Activated T-cell treated with anti-CD3 and anti-CD28 coated beads, Interleukin-2, amount 50 U/mL, for 24 hours (primary cell): ENCODE measurements at regions not wholly inside any gene's neighbourhood (a gene's known extent, or its start where the extent isn't known, plus 50 kb on each side); places are given as distances from the start of the nearest gene placed in this dataset.
A peak's percentile ranks its signal among the peaks of the same experiment; 100 is the strongest.

Source experiments
- DNase-seq: peaks from one replicate; pipeline ENCODE4 v3.0.0-alpha.2; 2020
- H3K27ac Mint-ChIP-seq: 2 replicates; pipeline ENCODE4 v1.8.0; 2020; ENCODE audit warnings: mild to moderate bottlenecking, mixed read lengths
- H3K27me3 Mint-ChIP-seq: 2 replicates; pipeline ENCODE4 v1.8.0; 2020; ENCODE audit warnings: mixed read lengths
- H3K36me3 Mint-ChIP-seq: 2 replicates; pipeline ENCODE4 v1.8.0; 2020; ENCODE audit warnings: low read depth, mixed read lengths
- H3K4me1 Mint-ChIP-seq: 2 replicates; pipeline ENCODE4 v1.8.0; 2020; ENCODE audit warnings: low read depth, mixed read lengths
- H3K4me3 Mint-ChIP-seq: 2 replicates; pipeline ENCODE4 v1.8.0; 2020; ENCODE audit warnings: mild to moderate bottlenecking, moderate library complexity, mixed read lengths
- H3K9me3 Mint-ChIP-seq: 2 replicates; pipeline ENCODE4 v1.8.0; 2020; ENCODE audit warnings: mixed read lengths

DNA sequence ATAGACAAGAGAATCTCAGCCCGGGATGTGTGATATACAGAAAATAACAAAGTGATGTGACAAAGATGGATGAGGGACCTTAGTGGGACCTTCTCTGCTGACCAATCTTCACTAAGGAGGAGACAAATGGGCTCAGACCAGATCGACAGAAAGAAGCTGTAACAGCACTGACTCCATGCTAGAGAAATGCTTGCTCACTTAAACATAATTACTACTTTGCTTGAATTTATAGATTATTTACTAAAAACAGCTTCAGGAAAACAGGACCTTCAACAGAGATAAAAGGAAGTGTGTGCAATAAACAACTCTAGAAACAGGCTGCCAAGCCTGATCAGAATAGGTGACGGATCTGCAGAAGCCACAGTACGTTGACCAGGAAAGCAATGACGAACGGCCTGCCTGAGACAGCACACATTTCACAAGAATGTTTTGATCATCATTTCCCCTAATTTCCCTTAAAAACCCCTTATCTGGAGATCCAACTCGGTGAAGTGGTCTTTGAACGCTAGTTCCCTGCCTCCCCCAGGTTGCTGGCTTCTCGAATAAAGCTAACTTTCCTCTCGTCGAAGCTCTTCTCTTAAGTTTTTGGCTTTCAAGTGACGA, 98.4 kb upstream of the STEAP1B start:
- Mint-ChIP-seq H3K9me3 (no peaks in the 10 kb centered on the region), H3K27me3 (peaks cover 47% of the 10 kb centered on the region), H3K4me1 (no peaks in the 10 kb centered on the region), H3K4me3 (no peak overlapping the region), H3K27ac (no peak overlapping the region), H3K36me3 (no peaks in the 10 kb centered on the region)
- DNase-seq, result no peak

DNA sequence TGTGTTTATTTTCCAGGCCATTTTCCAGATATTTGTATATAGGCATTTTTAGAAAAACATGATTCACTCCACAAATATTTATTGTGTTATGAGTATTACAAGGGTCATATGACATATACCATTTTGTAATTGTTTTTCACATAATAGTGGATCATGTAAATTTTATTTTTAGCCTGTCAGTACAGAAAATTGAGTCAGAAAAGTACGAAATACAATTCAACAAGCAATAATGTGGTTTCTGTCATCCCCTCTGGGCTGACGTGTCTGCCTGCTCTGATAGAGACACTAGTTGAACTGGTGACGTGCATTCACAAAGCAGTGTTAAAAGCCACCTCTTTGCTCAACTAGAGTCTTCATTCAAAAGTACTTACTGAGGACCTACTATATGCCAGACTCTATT, 97.9 kb upstream of the STEAP1B start:
- no peak for DNase-seq
- no peak overlapping the region for H3K4me3 Mint-ChIP-seq
- H3K9me3 Mint-ChIP-seq, result no peaks in the 10 kb centered on the region
- no peak overlapping the region for H3K27ac Mint-ChIP-seq
- no peaks in the 10 kb centered on the region for H3K4me1 Mint-ChIP-seq
- H3K36me3 Mint-ChIP-seq, result no peaks in the 10 kb centered on the region
- H3K27me3 Mint-ChIP-seq, result peaks cover 45% of the 10 kb centered on the region

GRCh38 chr7:22596763-22597400, 96.9 kb upstream of the STEAP1B start:
- Mint-ChIP-seq H3K9me3 (no peaks in the 10 kb centered on the region), H3K4me1 (no peaks in the 10 kb centered on the region), H3K4me3 (no peak overlapping the region), H3K36me3 (no peaks in the 10 kb centered on the region), H3K27ac (no peak overlapping the region), H3K27me3 (peaks cover 47% of the 10 kb centered on the region)
- DNase-seq, result no peak

- H3K27me3 Mint-ChIP-seq, result peaks cover 58% of the 10 kb centered on the region
Observed at GRCh38 chr7:22594020-22594419, 94.0 kb upstream of the STEAP1B start.

DNA sequence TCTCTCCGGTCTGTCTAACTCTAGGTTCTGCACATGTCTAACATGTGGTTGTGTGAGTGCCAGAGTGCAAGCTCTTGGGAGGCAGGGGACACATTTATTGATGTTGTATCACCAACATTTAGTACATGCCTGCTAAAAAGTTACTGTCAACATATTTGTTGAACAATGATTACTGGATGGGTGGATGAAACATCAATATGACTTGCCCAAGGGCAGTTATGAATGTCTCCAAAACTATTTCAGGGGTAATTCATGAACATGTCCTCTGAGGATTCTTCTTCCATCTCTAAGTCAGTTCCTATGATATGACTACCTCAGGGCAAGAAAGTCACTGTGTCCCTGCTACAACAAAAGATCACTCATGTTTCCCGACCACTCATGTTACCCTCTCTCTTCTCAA, 91.3 kb upstream of the STEAP1B start:
- Mint-ChIP-seq H3K9me3 (no peaks in the 10 kb centered on the region), H3K4me1 (peaks cover 18% of the 10 kb centered on the region), H3K36me3 (no peaks in the 10 kb centered on the region), H3K27ac (no peak overlapping the region), H3K4me3 (no peak overlapping the region), H3K27me3 (peaks cover 53% of the 10 kb centered on the region)
- no peak for DNase-seq

More at GRCh38 chr7:22594020-22594419, 94.0 kb upstream of the STEAP1B start:
- no peak overlapping the region for H3K4me3 Mint-ChIP-seq
- H3K9me3 Mint-ChIP-seq, result no peaks in the 10 kb centered on the region
- no peaks in the 10 kb centered on the region for H3K36me3 Mint-ChIP-seq
- DNase-seq, result no peak
- no peaks in the 10 kb centered on the region for H3K4me1 Mint-ChIP-seq
- H3K27ac Mint-ChIP-seq, result no peak overlapping the region

GRCh38 chr7:22589641-22590201, 89.7 kb upstream of the STEAP1B start:
- Mint-ChIP-seq H3K9me3 (no peaks in the 10 kb centered on the region), H3K27ac (no peak overlapping the region), H3K36me3 (no peaks in the 10 kb centered on the region), H3K4me1 (peaks cover 20% of the 10 kb centered on the region), H3K4me3 (no peak overlapping the region), H3K27me3 (peaks cover 48% of the 10 kb centered on the region)
- DNase-seq, result no peak

DNA sequence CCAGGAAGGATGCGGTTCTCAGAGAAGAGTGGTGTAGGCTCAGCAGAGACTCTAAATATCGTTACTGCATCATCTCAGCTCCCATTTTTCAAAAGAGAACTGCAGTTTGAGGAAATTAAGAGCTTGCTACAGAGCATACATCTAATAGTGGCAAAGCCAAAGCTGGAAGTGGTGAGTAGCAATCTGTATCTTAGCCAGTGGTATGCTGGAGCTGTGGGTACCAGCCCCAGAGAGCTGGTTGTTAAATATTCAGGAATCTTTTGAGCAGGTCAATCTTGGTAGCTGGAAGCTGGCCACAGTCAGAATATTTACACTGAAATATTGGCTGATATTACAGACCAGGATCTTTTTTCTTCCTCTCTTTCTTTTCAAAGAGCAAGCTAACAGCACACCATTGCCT, 88.4 kb upstream of the STEAP1B start:
- DNase-seq, result no peak
- no peak overlapping the region for H3K27ac Mint-ChIP-seq
- H3K36me3 Mint-ChIP-seq, result no peaks in the 10 kb centered on the region
- H3K4me3 Mint-ChIP-seq, result no peak overlapping the region
- H3K9me3 Mint-ChIP-seq, result no peaks in the 10 kb centered on the region
- H3K27me3 Mint-ChIP-seq, result peaks cover 47% of the 10 kb centered on the region
- peaks cover 20% of the 10 kb centered on the region for H3K4me1 Mint-ChIP-seq

DNA sequence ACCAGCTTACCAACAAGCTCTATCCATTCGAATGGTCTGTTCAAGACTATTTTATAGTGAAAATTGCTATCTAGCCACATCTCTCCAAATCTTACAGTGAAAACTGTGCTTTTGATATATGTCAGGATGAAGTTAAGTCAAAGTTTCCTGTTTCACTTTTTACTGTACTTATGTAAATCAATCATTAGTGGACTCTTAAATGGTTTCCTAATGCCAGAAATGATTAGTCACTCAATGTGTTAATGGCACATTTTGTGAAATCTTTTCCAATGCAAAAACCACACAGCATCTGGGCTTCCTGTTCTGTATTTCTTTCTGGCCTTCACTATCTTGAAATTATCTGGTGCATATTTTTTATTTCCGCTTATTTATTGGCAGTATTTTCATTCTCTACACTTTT, 87.3 kb upstream of the STEAP1B start:
- Mint-ChIP-seq H3K4me1 (peaks cover 20% of the 10 kb centered on the region), H3K27me3 (peaks cover 49% of the 10 kb centered on the region), H3K4me3 (peak overlapping the region; percentile 33), H3K27ac (peak overlapping the region; percentile 64), H3K9me3 (no peaks in the 10 kb centered on the region), H3K36me3 (no peaks in the 10 kb centered on the region)
- DNase-seq, result no peak

- Mint-ChIP-seq H3K36me3 (no peaks in the 10 kb centered on the region), H3K4me3 (no peak overlapping the region), H3K27ac (no peak overlapping the region), H3K27me3 (peaks cover 47% of the 10 kb centered on the region), H3K4me1 (peaks cover 20% of the 10 kb centered on the region), H3K9me3 (no peaks in the 10 kb centered on the region)
- no peak for DNase-seq
Observed at GRCh38 chr7:22586786-22587140, 86.8 kb upstream of the STEAP1B start.

- no peak overlapping the region for H3K4me3 Mint-ChIP-seq
- H3K4me1 Mint-ChIP-seq, result peaks cover 20% of the 10 kb centered on the region
- DNase-seq, result no peak
- H3K9me3 Mint-ChIP-seq, result no peaks in the 10 kb centered on the region
- peaks cover 44% of the 10 kb centered on the region for H3K27me3 Mint-ChIP-seq
- no peaks in the 10 kb centered on the region for H3K36me3 Mint-ChIP-seq
- no peak overlapping the region for H3K27ac Mint-ChIP-seq
Observed at GRCh38 chr7:22586101-22586785, 86.3 kb upstream of the STEAP1B start.

DNA sequence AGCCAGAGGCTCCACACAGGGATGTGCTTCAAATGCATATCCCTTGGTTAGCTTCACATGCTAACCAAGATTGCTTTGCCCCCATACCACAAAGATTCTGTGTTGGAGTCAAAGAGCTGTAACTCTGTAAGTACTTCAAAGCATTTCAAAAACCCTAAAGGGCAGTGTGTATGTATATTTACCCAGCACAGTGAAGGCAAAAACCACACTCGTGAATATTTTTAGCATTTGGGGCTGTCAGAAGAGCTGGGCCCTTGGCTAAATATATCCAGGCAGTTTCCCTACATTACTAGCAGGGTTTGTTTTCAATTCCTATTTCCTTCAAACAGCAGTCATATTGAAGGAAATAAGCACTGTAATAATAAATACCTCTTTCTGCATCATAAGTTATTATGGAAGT, 84.2 kb upstream of the STEAP1B start:
- Mint-ChIP-seq H3K9me3 (no peaks in the 10 kb centered on the region), H3K4me1 (peaks cover 20% of the 10 kb centered on the region), H3K27ac (no peak overlapping the region), H3K36me3 (no peaks in the 10 kb centered on the region), H3K27me3 (peaks cover 26% of the 10 kb centered on the region), H3K4me3 (no peak overlapping the region)
- DNase-seq, result no peak

- no peak overlapping the region for H3K27ac Mint-ChIP-seq
- DNase-seq, result no peak
- H3K36me3 Mint-ChIP-seq, result no peaks in the 10 kb centered on the region
- no peaks in the 10 kb centered on the region for H3K9me3 Mint-ChIP-seq
- H3K27me3 Mint-ChIP-seq, result peaks cover 28% of the 10 kb centered on the region
- peaks cover 18% of the 10 kb centered on the region for H3K4me1 Mint-ChIP-seq
- no peak overlapping the region for H3K4me3 Mint-ChIP-seq
Observed at GRCh38 chr7:22582863-22583622, 83.1 kb upstream of the STEAP1B start.

DNA sequence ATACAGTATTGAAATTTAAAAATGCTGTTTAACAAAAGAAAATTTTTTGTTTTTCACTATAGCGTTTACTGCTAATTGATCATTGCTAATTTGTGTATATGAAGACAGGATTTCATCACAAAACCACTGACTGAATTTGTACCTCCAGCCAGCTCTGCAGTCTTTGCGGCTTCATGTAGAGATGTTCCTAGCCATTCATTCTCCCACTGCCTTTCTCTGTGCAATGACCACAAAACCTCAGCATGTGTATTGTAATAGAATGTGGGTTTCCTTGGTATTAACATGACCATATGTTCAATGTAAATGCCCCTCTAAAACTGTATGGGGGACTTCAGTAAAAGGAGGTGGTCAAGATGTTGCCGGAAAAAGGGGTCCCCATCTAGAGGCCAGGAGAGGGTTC, 81.1 kb upstream of the STEAP1B start:
- Mint-ChIP-seq H3K36me3 (no peaks in the 10 kb centered on the region), H3K9me3 (no peaks in the 10 kb centered on the region), H3K4me1 (peaks cover under 1% of the 10 kb centered on the region), H3K27ac (no peak overlapping the region), H3K4me3 (no peak overlapping the region), H3K27me3 (peaks cover 41% of the 10 kb centered on the region)
- no peak for DNase-seq

- no peaks in the 10 kb centered on the region for H3K36me3 Mint-ChIP-seq
- H3K9me3 Mint-ChIP-seq, result no peaks in the 10 kb centered on the region
- no peak overlapping the region for H3K27ac Mint-ChIP-seq
- H3K4me3 Mint-ChIP-seq, result no peak overlapping the region
- H3K4me1 Mint-ChIP-seq, result no peaks in the 10 kb centered on the region
- peaks cover 48% of the 10 kb centered on the region for H3K27me3 Mint-ChIP-seq
- no peak for DNase-seq
Observed at GRCh38 chr7:22579961-22580360, 80.0 kb upstream of the STEAP1B start.
